ENCODE measurements at regions not wholly inside any gene's neighbourhood (a gene's known extent, or its start where the extent isn't known, plus 50 kb on each side); places are given as distances from the start of the nearest gene placed in this dataset.

GRCh38 chr17:34116306-34116705 is 138.8 kb upstream of the CCL2 start:
- TF ChIP-seq CTCF (IDR thresholded peaks at IDR 0.05; ENCODE audit: low read length) (no peak), EZH2 (optimal IDR thresholded peaks at IDR 0.05; ENCODE audit: low read depth, low read length) (no peak)

Measured in MM.1S (cell line).